PFSK-1 (cell line): ENCODE measurements at regions not wholly inside any gene's neighbourhood (a gene's known extent, or its start where the extent isn't known, plus 50 kb on each side); places are given as distances from the start of the nearest gene placed in this dataset.

Experiments
- FOXP2 ChIP-seq: optimal IDR thresholded peaks from 2 replicates; pipeline ENCODE3; 2011; ENCODE audit warnings: borderline replicate concordance, control low read depth, inconsistent platforms; ENCODE audit not compliant: insufficient read depth; ENCODE audit errors: extremely low read length, extremely low read depth
- POLR2AphosphoS5 ChIP-seq: IDR thresholded peaks from 2 replicates; pipeline ENCODE4 v1.6.1; 2012; ENCODE audit warnings: low read depth, mild to moderate bottlenecking, control low read depth, low read length, moderate library complexity
- SIN3A ChIP-seq: IDR thresholded peaks from 2 replicates; pipeline ENCODE4 v1.6.1; 2012; ENCODE audit warnings: mild to moderate bottlenecking, low read length, moderate library complexity, borderline replicate concordance; ENCODE audit not compliant: insufficient read depth
- TAF1 ChIP-seq: IDR thresholded peaks from 2 replicates; pipeline ENCODE4 v1.6.1; 2012; ENCODE audit warnings: low read length, control low read depth, borderline replicate concordance; ENCODE audit not compliant: insufficient read depth
- TF ChIP-seq, protein P1 (sequence below), 2 experiments: IDR thresholded peaks; 2 replicates each; pipeline versions ENCODE4 v1.6.1 to v1.8.0; 2011 to 2012; ENCODE audit warnings: low read depth in 2 of 2, low read length in 2 of 2, control low read depth in 1 of 2, inconsistent platforms in 1 of 2, mild to moderate bottlenecking in 1 of 2, moderate library complexity in 1 of 2; ENCODE audit not compliant: insufficient read depth in 1 of 2

- no peak for TF ChIP-seq TAF1
- no peak for TF ChIP-seq SIN3A
- TF ChIP-seq POLR2AphosphoS5: no peak
- TF ChIP-seq FOXP2: no peak
- TF ChIP-seq, protein P1, sequence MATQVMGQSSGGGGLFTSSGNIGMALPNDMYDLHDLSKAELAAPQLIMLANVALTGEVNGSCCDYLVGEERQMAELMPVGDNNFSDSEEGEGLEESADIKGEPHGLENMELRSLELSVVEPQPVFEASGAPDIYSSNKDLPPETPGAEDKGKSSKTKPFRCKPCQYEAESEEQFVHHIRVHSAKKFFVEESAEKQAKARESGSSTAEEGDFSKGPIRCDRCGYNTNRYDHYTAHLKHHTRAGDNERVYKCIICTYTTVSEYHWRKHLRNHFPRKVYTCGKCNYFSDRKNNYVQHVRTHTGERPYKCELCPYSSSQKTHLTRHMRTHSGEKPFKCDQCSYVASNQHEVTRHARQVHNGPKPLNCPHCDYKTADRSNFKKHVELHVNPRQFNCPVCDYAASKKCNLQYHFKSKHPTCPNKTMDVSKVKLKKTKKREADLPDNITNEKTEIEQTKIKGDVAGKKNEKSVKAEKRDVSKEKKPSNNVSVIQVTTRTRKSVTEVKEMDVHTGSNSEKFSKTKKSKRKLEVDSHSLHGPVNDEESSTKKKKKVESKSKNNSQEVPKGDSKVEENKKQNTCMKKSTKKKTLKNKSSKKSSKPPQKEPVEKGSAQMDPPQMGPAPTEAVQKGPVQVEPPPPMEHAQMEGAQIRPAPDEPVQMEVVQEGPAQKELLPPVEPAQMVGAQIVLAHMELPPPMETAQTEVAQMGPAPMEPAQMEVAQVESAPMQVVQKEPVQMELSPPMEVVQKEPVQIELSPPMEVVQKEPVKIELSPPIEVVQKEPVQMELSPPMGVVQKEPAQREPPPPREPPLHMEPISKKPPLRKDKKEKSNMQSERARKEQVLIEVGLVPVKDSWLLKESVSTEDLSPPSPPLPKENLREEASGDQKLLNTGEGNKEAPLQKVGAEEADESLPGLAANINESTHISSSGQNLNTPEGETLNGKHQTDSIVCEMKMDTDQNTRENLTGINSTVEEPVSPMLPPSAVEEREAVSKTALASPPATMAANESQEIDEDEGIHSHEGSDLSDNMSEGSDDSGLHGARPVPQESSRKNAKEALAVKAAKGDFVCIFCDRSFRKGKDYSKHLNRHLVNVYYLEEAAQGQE (IDR thresholded peaks at IDR 0.05; ENCODE audit: insufficient read depth in 1 of 2, low read depth in 2 of 2, low read length in 2 of 2): no peak
These were observed 69.2 kb downstream of the INHBA start for GRCh38 chr7:41633690-41634089.

GRCh38 chr7:41630741-41631140 lies 72.1 kb downstream of the INHBA start:
- TF ChIP-seq POLR2AphosphoS5: no peak
- TF ChIP-seq TAF1: no peak
- no peak for TF ChIP-seq SIN3A
- TF ChIP-seq, protein P1 (IDR thresholded peaks at IDR 0.05; ENCODE audit: insufficient read depth in 1 of 2, low read depth in 2 of 2, low read length in 2 of 2): no peak
- no peak for TF ChIP-seq FOXP2

GRCh38 chr7:41629711-41630111 lies 73.2 kb downstream of the INHBA start:
- no peak for TF ChIP-seq SIN3A
- no peak for TF ChIP-seq POLR2AphosphoS5
- TF ChIP-seq TAF1: no peak
- TF ChIP-seq, protein P1 (IDR thresholded peaks at IDR 0.05; ENCODE audit: insufficient read depth in 1 of 2, low read depth in 2 of 2, low read length in 2 of 2): no peak
- no peak for TF ChIP-seq FOXP2

DNA sequence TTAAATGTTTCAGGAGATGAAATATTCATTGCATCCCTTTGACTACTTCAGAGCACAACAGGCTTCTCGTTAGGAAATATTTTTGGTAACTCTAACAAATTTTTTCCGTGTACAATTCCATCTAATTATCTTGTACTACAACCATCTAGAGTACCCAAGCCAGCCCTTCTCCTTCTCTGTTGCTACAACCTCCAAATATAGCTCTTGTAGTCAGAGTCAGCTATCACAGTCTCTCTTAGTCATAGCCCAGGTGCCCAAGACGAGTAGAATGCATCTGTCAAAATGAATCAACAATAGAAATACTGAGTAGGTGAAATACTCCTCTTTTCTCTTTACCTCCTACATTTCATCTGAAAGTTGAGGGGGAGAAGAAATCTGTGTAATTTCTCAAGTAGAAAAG lies 74.0 kb downstream of the INHBA start:
- TF ChIP-seq POLR2AphosphoS5 (no peak), SIN3A (no peak), TAF1 (no peak), FOXP2 (no peak)
- TF ChIP-seq, protein P1 (IDR thresholded peaks at IDR 0.05; ENCODE audit: insufficient read depth in 1 of 2, low read depth in 2 of 2, low read length in 2 of 2): no peak

- no peak for TF ChIP-seq POLR2AphosphoS5
These were observed 75.1 kb downstream of the INHBA start for GRCh38 chr7:41627645-41628298.
